Stimulated activated CD8-positive, alpha-beta memory T cell treated with anti-CD3 and anti-CD28 coated beads, Interleukin-7, amount 100 ng/mL, for 1 hour (primary cell): ENCODE measurements at regions not wholly inside any gene's neighbourhood (a gene's known extent, or its start where the extent isn't known, plus 50 kb on each side); places are given as distances from the start of the nearest gene placed in this dataset.

Source experiments
- DNase-seq, 2 donors: peaks; one replicate each; pipeline ENCODE4 v3.0.0-alpha.2; 2020; ENCODE audit warnings: low read depth in 2 of 2

DNA sequence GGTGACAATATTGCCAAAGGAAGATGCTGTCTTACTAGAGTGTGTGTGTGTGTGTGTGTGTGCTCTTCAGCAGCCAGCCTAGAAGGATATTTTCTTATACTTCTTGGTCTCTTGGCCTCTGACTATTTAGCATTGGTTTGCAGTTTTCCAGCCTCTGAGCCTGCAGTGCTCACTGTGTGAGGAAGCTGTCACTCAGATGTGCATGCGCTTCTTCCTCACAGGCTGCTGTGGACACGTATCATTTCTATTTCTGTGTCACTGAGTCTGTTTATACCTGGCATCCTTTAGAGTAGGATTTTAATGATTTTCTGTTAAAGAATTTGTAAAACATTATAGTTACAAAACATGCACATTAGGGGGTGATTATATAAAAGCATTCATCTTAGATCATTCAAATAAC, 83.3 kb downstream of the ALDH8A1 start:
- no peak for DNase-seq

GRCh38 chr6:134864558-134864957, 85.3 kb downstream of the ALDH8A1 start:
- no peak for DNase-seq

DNA sequence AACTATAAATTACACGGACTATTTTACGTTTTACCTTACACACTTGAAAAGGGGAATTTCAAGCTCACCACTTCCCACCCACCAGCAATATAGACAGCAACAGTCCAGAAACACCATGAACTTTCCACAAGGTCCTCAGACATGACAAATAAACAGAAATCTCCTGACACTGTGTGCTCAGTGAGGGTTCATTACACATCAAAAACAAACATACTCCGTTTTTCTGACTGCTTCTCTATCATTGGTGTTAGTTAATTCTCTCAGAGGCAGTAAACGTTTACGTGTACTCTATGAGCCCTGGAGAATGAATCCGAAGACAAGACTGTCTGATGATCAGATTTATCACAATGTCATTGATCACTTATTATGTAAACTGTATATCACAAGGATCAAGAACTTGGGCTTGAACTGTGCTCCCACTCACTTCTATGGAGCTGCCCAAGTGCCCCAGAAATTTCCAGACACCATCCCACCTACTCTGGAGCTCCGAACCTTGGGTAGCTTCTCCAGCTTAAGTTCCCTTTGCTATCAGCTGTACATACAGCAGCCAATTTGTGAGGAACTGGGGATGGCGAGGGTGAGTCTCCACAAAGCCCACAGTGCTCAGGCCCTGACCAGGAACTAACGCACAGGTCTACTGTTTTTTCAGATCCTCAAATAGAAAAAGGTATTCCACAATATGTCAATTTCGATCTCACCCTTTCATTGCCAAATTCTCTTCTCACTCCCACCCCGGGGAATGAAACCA, 86.0 kb downstream of the ALDH8A1 start:
- DNase-seq: no peak

DNA sequence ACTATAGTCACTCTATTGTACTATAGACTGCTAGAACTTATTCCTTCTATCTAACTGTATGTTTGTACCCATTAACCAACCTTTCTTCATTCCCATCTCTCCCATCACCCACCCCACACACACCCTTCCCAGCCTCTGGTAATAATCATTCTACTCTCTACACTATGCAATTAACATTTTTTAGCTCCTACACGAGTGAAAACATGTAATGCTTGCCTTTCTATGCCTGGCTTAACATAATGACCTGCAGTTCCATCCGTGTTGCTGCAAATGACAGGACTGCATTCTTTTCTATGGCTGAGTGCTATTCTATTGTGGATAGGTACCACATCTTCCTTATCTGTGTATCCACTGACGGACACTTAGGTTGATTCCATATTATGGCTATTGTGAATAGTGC, 95.5 kb downstream of the ALDH8A1 start:
- no peak for DNase-seq

DNA sequence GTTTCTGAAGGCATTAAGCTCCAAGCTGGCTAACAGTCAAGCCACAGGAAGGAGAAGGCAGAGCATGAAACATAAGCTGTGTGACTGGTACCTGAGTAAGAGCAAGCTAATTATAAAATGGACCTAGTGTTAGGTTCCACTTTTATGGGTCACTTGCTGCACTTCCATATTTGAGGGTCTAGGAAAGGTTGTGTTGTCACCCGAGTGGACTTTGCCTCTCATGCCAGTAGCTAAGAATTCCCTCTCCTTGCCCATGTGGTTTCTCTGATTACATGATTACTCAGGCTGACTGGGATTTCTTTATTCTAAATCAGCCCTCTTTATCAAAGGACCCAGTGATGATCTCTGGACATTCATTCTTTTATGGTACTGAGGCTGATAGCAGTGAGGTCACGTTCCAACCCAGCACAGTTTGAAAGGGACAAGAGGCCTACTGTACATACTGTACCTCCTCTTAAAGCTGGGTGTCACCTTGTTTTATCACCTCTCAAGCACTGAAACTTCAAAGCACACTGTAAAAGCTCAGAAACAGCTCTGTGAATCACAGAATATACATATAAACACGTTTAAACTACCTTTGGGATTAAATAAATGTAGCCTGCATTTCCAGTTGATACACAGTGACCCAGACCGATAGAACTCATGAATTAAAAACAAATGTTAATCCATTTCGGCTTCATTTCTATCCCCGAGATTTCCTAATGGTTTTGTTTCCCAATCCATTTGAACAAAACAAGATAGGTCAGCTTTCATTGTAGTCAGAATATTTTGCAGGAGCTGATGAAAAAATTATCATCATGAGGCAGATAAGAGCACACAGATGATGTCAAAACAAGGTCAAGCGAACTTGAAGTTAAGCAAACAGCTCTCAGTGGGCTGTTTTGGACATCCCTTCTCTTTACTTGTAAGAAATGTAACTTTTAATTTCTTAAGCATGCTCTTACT, 96.5 kb downstream of the ALDH8A1 start:
- no peak for DNase-seq

GRCh38 chr6:134851548-134851947, 98.4 kb downstream of the ALDH8A1 start:
- no peak for DNase-seq

DNA sequence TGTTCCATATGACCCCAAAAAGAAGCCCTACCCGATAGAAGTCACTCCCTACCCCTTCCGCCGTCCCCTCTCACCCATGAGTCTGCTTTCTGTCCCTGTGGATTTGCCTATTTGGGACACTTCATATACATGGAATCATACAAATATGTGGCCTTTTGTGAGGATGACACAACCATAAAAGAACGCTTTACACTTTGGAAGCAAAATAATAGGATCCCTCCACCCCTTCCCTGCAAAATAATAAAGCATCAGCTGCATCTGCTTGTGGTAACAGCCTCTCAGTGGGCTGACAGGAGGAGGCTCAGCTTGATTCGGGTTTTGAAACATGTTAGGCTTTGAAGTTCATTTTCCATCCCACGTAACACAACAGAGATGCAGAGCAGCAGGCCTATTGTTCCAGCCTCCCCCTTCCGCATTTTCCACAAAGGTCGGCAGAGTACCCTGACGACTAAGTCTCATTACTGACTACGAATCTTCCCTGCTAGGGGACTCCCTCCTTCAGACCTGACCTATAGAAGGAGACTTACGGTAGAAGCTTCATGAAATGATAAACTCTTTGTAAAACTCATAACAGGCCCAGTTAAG, 99.1 kb downstream of the ALDH8A1 start:
- no peak for DNase-seq

DNA sequence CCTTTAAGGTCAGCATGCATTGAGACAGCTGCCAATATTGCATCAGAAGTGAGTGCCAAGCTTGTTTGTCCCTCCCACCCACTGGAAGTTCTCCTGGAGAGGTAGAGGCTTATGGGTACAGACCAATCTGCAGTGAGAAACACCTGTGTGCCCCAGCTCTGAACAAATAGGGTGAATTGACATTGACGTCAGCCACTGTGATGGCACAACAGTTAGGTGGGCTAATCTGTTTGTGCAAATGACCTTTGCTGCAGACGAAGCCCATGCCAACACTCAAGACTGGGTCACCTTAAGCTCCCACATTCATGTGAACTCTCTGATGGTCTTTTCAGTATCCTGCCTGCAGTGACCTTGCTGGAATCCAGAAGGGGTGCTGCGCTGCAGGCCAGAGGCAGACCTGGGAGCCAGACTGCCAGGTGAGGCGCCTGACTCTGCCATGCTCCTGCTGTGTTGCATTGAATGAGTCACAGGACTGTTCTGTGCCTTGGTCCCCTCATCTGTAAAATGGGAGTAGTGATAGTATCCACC, 99.9 kb downstream of the ALDH8A1 start:
- no peak for DNase-seq

DNA sequence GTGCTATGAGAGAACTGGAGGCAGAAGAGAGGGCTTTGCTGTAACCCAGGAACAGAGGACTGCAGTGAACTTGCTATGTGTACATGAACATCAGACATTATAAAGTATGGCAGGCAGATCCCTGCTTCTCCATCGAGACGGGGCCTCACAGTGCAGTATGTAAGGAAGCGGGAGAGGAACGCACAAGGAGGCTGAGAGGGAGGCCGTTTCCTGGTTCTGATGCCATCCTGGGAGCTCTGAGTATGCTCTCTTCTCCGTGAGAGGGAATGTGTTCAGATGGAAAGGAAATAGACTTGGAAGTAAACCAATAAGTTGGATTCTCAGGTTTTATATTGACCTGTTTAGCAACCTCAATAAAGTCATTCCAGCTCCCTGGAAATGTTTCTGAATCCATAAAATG, 101.8 kb downstream of the ALDH8A1 start:
- DNase-seq: no peak

GRCh38 chr6:134846865-134847264, 103.0 kb downstream of the ALDH8A1 start:
- DNase-seq: no peak

DNA sequence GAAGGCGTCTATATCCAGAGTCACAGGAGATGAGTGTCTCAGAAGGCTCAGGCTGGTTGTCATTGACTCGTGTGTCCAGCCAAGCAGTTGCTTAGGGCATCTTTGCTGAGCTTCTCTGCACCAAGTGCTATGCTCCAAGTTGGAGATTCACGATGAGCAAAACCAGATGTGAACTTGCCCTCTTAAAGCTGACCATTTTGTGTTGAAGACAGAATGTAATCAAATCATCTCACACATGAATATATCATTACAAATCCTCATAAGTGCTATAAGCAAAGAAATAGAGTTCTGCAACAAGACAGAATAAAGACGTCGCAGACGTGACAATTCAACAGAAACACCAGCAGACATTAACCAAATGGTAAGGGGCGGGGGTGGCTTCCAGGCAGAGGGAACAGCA, 103.9 kb downstream of the ALDH8A1 start:
- no peak for DNase-seq

- no peak for DNase-seq
Measured at GRCh38 chr6:134844120-134844519, 105.8 kb downstream of the ALDH8A1 start.

DNA sequence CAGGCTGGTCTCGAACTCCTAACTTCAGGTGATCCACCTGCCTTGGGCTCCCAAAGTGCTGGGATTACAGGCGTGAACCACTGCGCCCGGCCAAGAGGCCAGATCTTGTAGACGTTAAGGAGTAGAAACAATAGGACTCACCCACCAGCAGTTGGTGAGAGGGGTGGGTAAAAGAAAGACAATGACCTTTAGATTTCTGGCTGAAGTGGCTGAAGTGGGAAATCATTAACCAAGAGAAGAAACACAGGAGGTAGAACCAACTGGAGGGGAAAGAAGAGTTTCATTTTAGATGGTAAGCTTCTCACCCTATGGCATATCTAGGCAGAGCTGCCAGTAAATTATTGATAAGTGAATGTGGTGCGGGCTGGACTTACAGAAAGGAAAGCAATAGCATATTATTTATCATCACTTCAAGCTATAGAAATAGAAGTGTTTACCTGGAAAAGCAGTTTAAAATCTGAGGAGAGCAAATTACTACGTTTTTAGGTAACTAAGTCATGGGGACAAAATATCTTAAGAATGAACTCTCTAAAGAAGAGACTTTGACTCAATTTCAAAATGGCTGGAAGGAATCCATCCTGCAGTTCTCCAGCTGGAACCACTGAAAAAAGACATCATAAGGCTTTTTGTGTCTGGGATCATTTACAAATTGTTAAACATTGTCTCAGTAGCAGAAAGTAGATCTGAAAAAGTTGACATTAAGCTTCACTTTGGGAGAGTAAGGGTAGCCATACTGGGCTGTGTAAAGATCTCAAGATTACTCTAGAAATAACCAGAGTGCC, 109.6 kb downstream of the ALDH8A1 start:
- DNase-seq: no peak

- DNase-seq: no peak
Measured at GRCh38 chr6:134835993-134836392, 113.9 kb downstream of the ALDH8A1 start.

GRCh38 chr6:134830940-134831339, 119.0 kb downstream of the ALDH8A1 start:
- DNase-seq: no peak

DNA sequence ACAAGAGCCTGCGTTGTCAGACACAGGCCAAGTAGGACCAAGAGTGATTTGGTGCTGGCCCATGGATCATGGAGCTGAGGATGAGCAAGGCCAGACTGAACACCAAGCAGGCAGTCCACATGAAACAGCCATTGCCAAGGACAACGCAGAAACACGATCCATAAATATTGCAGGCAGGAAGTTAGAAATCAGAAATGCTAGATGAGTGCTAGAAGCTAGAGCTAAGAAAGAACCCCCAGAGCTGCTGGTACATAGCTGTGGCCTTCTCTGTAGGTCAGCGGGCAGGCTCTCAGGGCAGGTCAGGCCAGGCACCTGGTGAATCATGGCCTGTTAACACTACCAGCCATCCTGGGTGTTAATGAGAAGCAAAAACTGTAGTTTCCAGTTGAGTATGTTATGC, 119.7 kb downstream of the ALDH8A1 start:
- no peak for DNase-seq

- no peak for DNase-seq
Measured at GRCh38 chr6:134828641-134829040, 121.3 kb downstream of the ALDH8A1 start.

DNA sequence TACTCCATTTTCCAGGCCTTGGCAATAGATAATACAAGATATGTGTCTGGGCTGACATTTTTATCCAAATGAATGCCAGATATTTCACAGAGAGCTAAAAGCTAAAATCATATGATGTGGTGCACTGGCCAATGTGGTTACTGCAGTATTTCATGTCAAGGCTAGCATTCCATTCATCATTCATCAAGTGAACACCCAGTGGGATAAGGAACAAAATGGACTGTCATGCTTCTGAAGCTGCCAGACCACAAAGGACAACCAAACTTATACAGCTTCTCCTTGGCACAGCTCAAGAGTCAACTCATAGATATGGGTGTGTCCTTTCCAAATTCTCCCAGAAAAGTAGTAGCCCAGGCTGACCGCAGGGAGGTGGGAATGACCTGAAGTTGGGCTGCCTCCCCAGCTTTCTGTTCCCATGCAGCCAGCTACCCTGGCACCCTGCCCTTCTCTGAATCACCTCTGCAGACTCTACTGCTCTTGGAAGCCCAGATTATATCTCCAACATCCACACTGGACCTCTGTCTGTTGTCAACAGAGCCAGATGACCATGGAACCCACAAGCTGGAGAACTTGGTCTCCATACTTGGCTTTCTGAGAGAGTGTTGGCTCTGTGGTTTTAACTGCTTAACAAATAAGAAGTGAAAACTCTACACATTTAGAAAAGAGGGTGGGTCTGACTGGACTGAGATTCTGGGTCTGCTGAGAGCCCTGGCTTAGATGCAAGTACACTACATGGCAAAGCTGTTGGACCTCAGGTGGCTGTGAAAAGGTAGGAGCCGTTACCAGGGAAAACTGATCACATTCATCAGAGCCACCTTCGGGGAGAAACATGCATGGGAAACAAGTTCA, 122.8 kb downstream of the ALDH8A1 start:
- DNase-seq: no peak

DNA sequence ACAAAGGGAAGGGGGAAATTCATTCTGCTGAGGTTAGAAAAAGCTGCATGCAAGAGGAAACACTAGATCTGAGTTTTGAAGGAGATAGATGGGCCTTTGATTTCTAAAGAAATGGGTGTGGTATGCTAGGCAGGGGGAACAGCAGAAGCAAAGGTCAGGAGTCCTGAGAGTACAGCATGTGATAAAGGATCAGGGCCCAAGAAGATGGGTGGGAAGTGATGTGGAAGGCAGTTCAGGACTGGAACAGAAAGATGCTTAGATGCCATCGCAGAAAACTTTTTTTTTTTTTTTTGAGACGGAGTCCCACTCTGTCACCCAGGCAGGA, 126.2 kb downstream of the ALDH8A1 start:
- no peak for DNase-seq

- DNase-seq: no peak
Measured at GRCh38 chr6:134822920-134823709, 126.8 kb downstream of the ALDH8A1 start.
